Thyroid gland (tissue), 4 donors: ENCODE measurements at regions not wholly inside any gene's neighbourhood (a gene's known extent, or its start where the extent isn't known, plus 50 kb on each side); places are given as distances from the start of the nearest gene placed in this dataset.

Experiments used
- DNase-seq, 2 donors: peaks; one replicate each; pipeline ENCODE4 v3.0.0-alpha.2; 2019
- H3K27ac ChIP-seq, 3 donors: fragments of 200-600 bp; sonication (generic); 1 replicate in 2 of 3; 2 replicates in 1 of 3; pipeline ENCODE4 v1.5.1; 2016 to 2019; ENCODE audit warnings: mild to moderate bottlenecking in 1 of 3, moderate library complexity in 1 of 3
- H3K27me3 ChIP-seq: fragments of 200-600 bp; sonication (generic); one replicate; pipeline ENCODE4 v1.5.1; 2019
- H3K36me3 ChIP-seq, 2 donors: fragments of 200-600 bp; sonication (generic); one replicate each; pipeline ENCODE4 v1.5.1; 2016 to 2019
- H3K4me1 ChIP-seq, 2 donors: fragments of 200-600 bp; sonication (generic); one replicate each; pipeline ENCODE4 v1.5.1; 2017 to 2019
- H3K4me3 ChIP-seq, 3 donors: fragments of 200-600 bp; sonication (generic); replicated peaks in 1 of 3; 1 replicate in 2 of 3; 2 replicates in 1 of 3; pipeline ENCODE4 v1.5.1; 2016; ENCODE audit warnings: mild to moderate bottlenecking in 1 of 3
- H3K9me3 ChIP-seq: fragments of 200-600 bp; sonication (generic); one replicate; pipeline ENCODE4 v1.5.1; 2017
- CTCF ChIP-seq, 6 experiments: fragments of 200-600 bp in 3 of 6; fragments of 450-650 bp in 3 of 6; sonication (generic) in 3 of 6; IDR thresholded peaks; one replicate each; pipeline ENCODE4 v1.5.1; 2016 to 2019; ENCODE audit warnings: antibody characterized with exemption in 6 of 6, mild to moderate bottlenecking in 2 of 6, inconsistent platforms in 1 of 6, moderate library complexity in 1 of 6
- POLR2A ChIP-seq, 2 donors: fragments of 450-650 bp; IDR thresholded peaks; one replicate each; pipeline ENCODE4 v1.6.1; 2017; ENCODE audit warnings: antibody characterized with exemption in 2 of 2, mild to moderate bottlenecking in 2 of 2, moderate library complexity in 1 of 2
- WGBS, 2 donors: methylation state at CpG; one replicate each; pipeline ENCODE4 v1.1.5; 2017; 5-methylcytosine and 5-hydroxymethylcytosine counted together
- intact Hi-C: fragments of 100-400 bp; cut with DNase I; formaldehyde crosslinking; loops from one replicate; pipeline ENCODE4 v1.15.1; 2023

- no peaks in the 10 kb centered on the region for H3K9me3 ChIP-seq
- TF ChIP-seq CTCF (IDR thresholded peaks at IDR 0.05) = no peak
- TF ChIP-seq POLR2A (IDR thresholded peaks at IDR 0.05) = no peak
- H3K27ac ChIP-seq = no peak overlapping the region
- DNase-seq = no peak
- no peaks in the 10 kb centered on the region for H3K27me3 ChIP-seq
- H3K4me3 ChIP-seq = no peak overlapping the region
- intact Hi-C loops = no loop called here
- no peaks in the 10 kb centered on the region for H3K4me1 ChIP-seq
- no peaks in the 10 kb centered on the region for H3K36me3 ChIP-seq
Observed at GRCh38 chr9:73855206-73855605, 641.9 kb upstream of the RORB start.

GRCh38 chr9:73863924-73864323 is 633.2 kb upstream of the RORB start:
- Histone ChIP-seq H3K27ac (no peak overlapping the region), H3K36me3 (no peaks in the 10 kb centered on the region), H3K4me3 (no peak overlapping the region), H3K9me3 (no peaks in the 10 kb centered on the region), H3K4me1 (no peaks in the 10 kb centered on the region), H3K27me3 (no peaks in the 10 kb centered on the region)
- no peak for DNase-seq
- no peak for TF ChIP-seq CTCF (IDR thresholded peaks at IDR 0.05)
- no peak for TF ChIP-seq POLR2A (IDR thresholded peaks at IDR 0.05)
- intact Hi-C loops = no loop called here

- TF ChIP-seq POLR2A (IDR thresholded peaks at IDR 0.05) (no peak), CTCF (IDR thresholded peaks at IDR 0.05) (no peak)
- Histone ChIP-seq H3K9me3 (no peaks in the 10 kb centered on the region), H3K4me3 (no peak overlapping the region), H3K36me3 (no peaks in the 10 kb centered on the region), H3K4me1 (no peaks in the 10 kb centered on the region), H3K27me3 (no peaks in the 10 kb centered on the region), H3K27ac (no peak overlapping the region)
- DNase-seq = no peak
- WGBS, 2 donors = 88 to 94% methylated on average over 4 of the region's 4 CpGs
- intact Hi-C loops = no loop called here
Observed at GRCh38 chr9:73866451-73866850, 630.7 kb upstream of the RORB start.

GRCh38 chr9:73869264-73869663 is 627.9 kb upstream of the RORB start:
- no peak for DNase-seq
- Histone ChIP-seq H3K36me3 (no peaks in the 10 kb centered on the region), H3K9me3 (no peaks in the 10 kb centered on the region), H3K4me3 (no peak overlapping the region), H3K27me3 (no peaks in the 10 kb centered on the region), H3K4me1 (no peaks in the 10 kb centered on the region), H3K27ac (no peak overlapping the region)
- intact Hi-C loops = no loop called here
- TF ChIP-seq CTCF (IDR thresholded peaks at IDR 0.05) (no peak), POLR2A (IDR thresholded peaks at IDR 0.05) (no peak)
- 58 to 71% methylated on average over 3 of the region's 3 CpGs for WGBS, 2 donors

- 80 to 85% methylated on average over 4 of the region's 4 CpGs for WGBS, 2 donors
- intact Hi-C loops = no loop called here
- Histone ChIP-seq H3K4me1 (no peaks in the 10 kb centered on the region), H3K4me3 (no peak overlapping the region), H3K36me3 (no peaks in the 10 kb centered on the region), H3K9me3 (no peaks in the 10 kb centered on the region), H3K27me3 (no peaks in the 10 kb centered on the region), H3K27ac (no peak overlapping the region)
- TF ChIP-seq POLR2A (IDR thresholded peaks at IDR 0.05) (no peak), CTCF (IDR thresholded peaks at IDR 0.05) (no peak)
- DNase-seq = no peak
Observed at GRCh38 chr9:73871636-73872035, 625.5 kb upstream of the RORB start.
